ENCODE measurements at regions not wholly inside any gene's neighbourhood (a gene's known extent, or its start where the extent isn't known, plus 50 kb on each side); places are given as distances from the start of the nearest gene placed in this dataset.

GRCh38 chr5:86679949-86680348 is 62.2 kb downstream of the COX7C start:
- TF ChIP-seq POLR2A (IDR thresholded peaks at IDR 0.05) (no peak), POLR2AphosphoS5 (IDR thresholded peaks at IDR 0.05) (no peak), EP300 (IDR thresholded peaks at IDR 0.05; ENCODE audit: low read depth) (no peak), CTCF (IDR thresholded peaks at IDR 0.05) (no peak)
- Histone ChIP-seq H3K36me3 (no peaks in the 10 kb centered on the region), H3K4me3 (no peak overlapping the region), H3K9me3 (no peaks in the 10 kb centered on the region), H3K4me1 (peaks cover 0 to 3% (median 0%) of the 10 kb centered on the region in 4 donors), H3K27ac (no peak overlapping the region), H3K27me3 (no peaks in the 10 kb centered on the region)
- in situ Hi-C loops (cut with MboI; ENCODE audit: low pct_ligation_motif_present in 1 of 4, low pct_unique_long_range_greater_than_20kb in 1 of 4, low sequenced_read_pairs in 3 of 4) (no loop called here), intact Hi-C loops (cut with DNase I; ENCODE audit: low total_unique reads) (no loop called here)
- WGBS, 2 donors (ENCODE audit: low coverage in 1 of 2), result 53 to 61% methylated on average over 2 of the region's 2 CpGs
- DNase-seq, result no peak

- DNase-seq, result no peak
- Histone ChIP-seq H3K4me3 (no peak overlapping the region), H3K4me1 (peaks cover 0 to 3% (median 0%) of the 10 kb centered on the region in 4 donors), H3K9me3 (no peaks in the 10 kb centered on the region), H3K27me3 (no peaks in the 10 kb centered on the region), H3K36me3 (no peaks in the 10 kb centered on the region), H3K27ac (no peak overlapping the region)
- intact Hi-C loops (cut with DNase I; ENCODE audit: low total_unique reads) (no loop called here), in situ Hi-C loops (cut with MboI; ENCODE audit: low pct_ligation_motif_present in 1 of 4, low pct_unique_long_range_greater_than_20kb in 1 of 4, low sequenced_read_pairs in 3 of 4) (no loop called here)
- TF ChIP-seq CTCF (IDR thresholded peaks at IDR 0.05) (no peak), POLR2AphosphoS5 (IDR thresholded peaks at IDR 0.05) (no peak), POLR2A (IDR thresholded peaks at IDR 0.05) (no peak), EP300 (IDR thresholded peaks at IDR 0.05; ENCODE audit: low read depth) (no peak)
- WGBS, 2 donors (ENCODE audit: low coverage in 1 of 2), result 70 to 78% methylated on average over 2 of the region's 2 CpGs
Measured at GRCh38 chr5:86684222-86684621, 66.5 kb downstream of the COX7C start.

DNA sequence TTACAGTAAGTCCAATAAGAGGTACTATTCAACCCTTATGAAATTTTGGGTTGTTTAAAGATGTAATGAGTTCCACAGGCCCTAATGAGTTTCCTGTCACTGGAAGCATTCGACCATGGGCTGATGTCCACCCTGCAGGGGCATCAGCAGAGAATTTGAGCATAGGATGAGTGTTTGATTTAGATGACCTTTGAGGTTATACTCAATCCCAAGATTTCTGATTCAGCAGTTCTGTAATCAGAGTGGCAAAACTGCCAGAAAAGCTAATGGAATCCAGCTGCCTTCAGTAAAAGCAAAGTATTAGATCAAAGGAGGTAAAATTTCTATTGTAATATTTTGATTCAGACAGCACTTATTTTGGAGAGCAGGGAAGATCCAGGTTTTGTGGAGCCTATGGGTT is 68.3 kb downstream of the COX7C start:
- in situ Hi-C loops (cut with MboI; ENCODE audit: low pct_ligation_motif_present in 1 of 4, low pct_unique_long_range_greater_than_20kb in 1 of 4, low sequenced_read_pairs in 3 of 4) (no loop called here), intact Hi-C loops (cut with DNase I; ENCODE audit: low total_unique reads) (no loop called here)
- TF ChIP-seq EP300 (IDR thresholded peaks at IDR 0.05; ENCODE audit: low read depth), result no peak
- no peak for TF ChIP-seq POLR2AphosphoS5 (IDR thresholded peaks at IDR 0.05)
- no peak for DNase-seq
- no peaks in the 10 kb centered on the region for H3K9me3 ChIP-seq
- H3K4me3 ChIP-seq, result no peak overlapping the region
- H3K27me3 ChIP-seq, result no peaks in the 10 kb centered on the region
- H3K36me3 ChIP-seq, result no peaks in the 10 kb centered on the region
- H3K4me1 ChIP-seq, result no peaks in the 10 kb centered on the region
- no peak overlapping the region for H3K27ac ChIP-seq
- WGBS, 2 donors (ENCODE audit: low coverage in 1 of 2), result 33 to 39% methylated on average over 1 of the region's 1 CpG

- no peak for TF ChIP-seq CTCF (IDR thresholded peaks at IDR 0.05)
- no peak for TF ChIP-seq POLR2AphosphoS5 (IDR thresholded peaks at IDR 0.05)
- TF ChIP-seq POLR2A (IDR thresholded peaks at IDR 0.05), result no peak
- TF ChIP-seq EP300 (IDR thresholded peaks at IDR 0.05; ENCODE audit: low read depth), result no peak
- Histone ChIP-seq H3K27me3 (no peaks in the 10 kb centered on the region), H3K27ac (no peak overlapping the region), H3K4me1 (no peaks in the 10 kb centered on the region), H3K9me3 (no peaks in the 10 kb centered on the region), H3K36me3 (no peaks in the 10 kb centered on the region), H3K4me3 (no peak overlapping the region)
- no peak for DNase-seq
- 60 to 74% methylated on average over 2 of the region's 2 CpGs for WGBS, 2 donors (ENCODE audit: low coverage in 1 of 2)
- intact Hi-C loops (cut with DNase I; ENCODE audit: low total_unique reads), result no loop called here
- in situ Hi-C loops (cut with MboI; ENCODE audit: low pct_ligation_motif_present in 1 of 4, low pct_unique_long_range_greater_than_20kb in 1 of 4, low sequenced_read_pairs in 3 of 4), result no loop called here
Measured at GRCh38 chr5:86688406-86688805, 70.7 kb downstream of the COX7C start.

GRCh38 chr5:86689103-86689729 is 71.5 kb downstream of the COX7C start:
- H3K9me3 ChIP-seq, result no peaks in the 10 kb centered on the region
- H3K27ac ChIP-seq, result no peak overlapping the region
- DNase-seq, result no peak
- H3K36me3 ChIP-seq, result no peaks in the 10 kb centered on the region
- TF ChIP-seq EP300 (IDR thresholded peaks at IDR 0.05; ENCODE audit: low read depth) (no peak), CTCF (IDR thresholded peaks at IDR 0.05) (no peak), POLR2AphosphoS5 (IDR thresholded peaks at IDR 0.05) (no peak), POLR2A (IDR thresholded peaks at IDR 0.05) (no peak)
- intact Hi-C loops (cut with DNase I; ENCODE audit: low total_unique reads), result no loop called here
- H3K4me1 ChIP-seq, result no peaks in the 10 kb centered on the region
- 56 to 83% methylated on average over 1 of the region's 1 CpG for WGBS, 2 donors (ENCODE audit: low coverage in 1 of 2)
- in situ Hi-C loops (cut with MboI; ENCODE audit: low pct_ligation_motif_present in 1 of 4, low pct_unique_long_range_greater_than_20kb in 1 of 4, low sequenced_read_pairs in 3 of 4), result no loop called here
- H3K4me3 ChIP-seq, result no peak overlapping the region
- no peaks in the 10 kb centered on the region for H3K27me3 ChIP-seq
